Activated naive CD4-positive, alpha-beta T cell treated with anti-CD3 and anti-CD28 coated beads, Interleukin-2, amount 50 U/mL, for 16 hours (primary cell): ENCODE measurements at regions not wholly inside any gene's neighbourhood (a gene's known extent, or its start where the extent isn't known, plus 50 kb on each side); places are given as distances from the start of the nearest gene placed in this dataset.
A peak's percentile ranks its signal among the peaks of the same experiment; 100 is the strongest.

Experiments used
- DNase-seq: peaks from one replicate; pipeline ENCODE4 v3.0.0-alpha.2; 2020

GRCh38 chr1:209318181-209319056 is 265.1 kb upstream of the CAMK1G start:
- no peak for DNase-seq

GRCh38 chr1:209319057-209319432 is 264.5 kb upstream of the CAMK1G start:
- no peak for DNase-seq

- no peak for DNase-seq
Observed at GRCh38 chr1:209319549-209319948, 264.0 kb upstream of the CAMK1G start.

- no peak for DNase-seq
Observed at GRCh38 chr1:209323743-209324142, 259.8 kb upstream of the CAMK1G start.

- no peak for DNase-seq
Observed at GRCh38 chr1:209324901-209325871, 258.3 kb upstream of the CAMK1G start.

- DNase-seq = no peak
Observed at GRCh38 chr1:209326076-209326475, 257.4 kb upstream of the CAMK1G start.

GRCh38 chr1:209326831-209327230 is 256.7 kb upstream of the CAMK1G start:
- no peak for DNase-seq

GRCh38 chr1:209328196-209328595 is 255.3 kb upstream of the CAMK1G start:
- no peak for DNase-seq

GRCh38 chr1:209335178-209335577 is 248.3 kb upstream of the CAMK1G start:
- DNase-seq = no peak

- no peak for DNase-seq
Observed at GRCh38 chr1:209341146-209341545, 242.4 kb upstream of the CAMK1G start.

GRCh38 chr1:209341673-209342420 is 241.7 kb upstream of the CAMK1G start:
- no peak for DNase-seq

GRCh38 chr1:209342441-209343175 is 240.9 kb upstream of the CAMK1G start:
- DNase-seq = no peak

GRCh38 chr1:209343511-209343910 is 240.0 kb upstream of the CAMK1G start:
- DNase-seq = no peak

GRCh38 chr1:209344156-209344555 is 239.4 kb upstream of the CAMK1G start:
- DNase-seq = no peak

GRCh38 chr1:209349363-209350308 is 233.9 kb upstream of the CAMK1G start:
- DNase-seq = no peak

- no peak for DNase-seq
Observed at GRCh38 chr1:209353053-209353452, 230.5 kb upstream of the CAMK1G start.

- peak; percentile 35 for DNase-seq
Observed at GRCh38 chr1:209354111-209354839, 229.2 kb upstream of the CAMK1G start.

- no peak for DNase-seq
Observed at GRCh38 chr1:209354840-209355165, 228.7 kb upstream of the CAMK1G start.

- DNase-seq = no peak
Observed at GRCh38 chr1:209355415-209355814, 228.1 kb upstream of the CAMK1G start.

- no peak for DNase-seq
Observed at GRCh38 chr1:209356976-209357377, 226.5 kb upstream of the CAMK1G start.

- DNase-seq = no peak
Observed at GRCh38 chr1:209363112-209363511, 220.4 kb upstream of the CAMK1G start.
